ENCODE measurements at regions not wholly inside any gene's neighbourhood (a gene's known extent, or its start where the extent isn't known, plus 50 kb on each side); places are given as distances from the start of the nearest gene placed in this dataset.
A peak's percentile ranks its signal among the peaks of the same experiment; 100 is the strongest.
"Not testable (repeated sequence)": the region's sequence is repeated elsewhere in the genome, so short reads cannot be mapped to it uniquely, and the experiment has no call there.

- no peak for DNase-seq
These were observed 823.2 kb upstream of the FRG1 start for GRCh38 chr4:189117426-189117825.

- DNase-seq, result no peak
These were observed 819.3 kb upstream of the FRG1 start for GRCh38 chr4:189121336-189121735.

GRCh38 chr4:189124149-189124758 is 816.4 kb upstream of the FRG1 start:
- peak; percentile 13 for DNase-seq

- DNase-seq, result no peak
These were observed 815.9 kb upstream of the FRG1 start for GRCh38 chr4:189124791-189125190.

- no peak for DNase-seq
These were observed 814.6 kb upstream of the FRG1 start for GRCh38 chr4:189126040-189126439.

- no peak for DNase-seq
These were observed 812.3 kb upstream of the FRG1 start for GRCh38 chr4:189128341-189128740.

GRCh38 chr4:189129044-189129694 is 811.5 kb upstream of the FRG1 start:
- DNase-seq, result no peak

- no peak for DNase-seq
These were observed 809.6 kb upstream of the FRG1 start for GRCh38 chr4:189131118-189131517.

GRCh38 chr4:189136462-189136861 is 804.2 kb upstream of the FRG1 start:
- DNase-seq, result no peak

GRCh38 chr4:189143263-189143952 is 797.3 kb upstream of the FRG1 start:
- no peak for DNase-seq

GRCh38 chr4:189147005-189147929 is 793.4 kb upstream of the FRG1 start:
- DNase-seq, result no peak

GRCh38 chr4:189155083-189155482 is 785.6 kb upstream of the FRG1 start:
- DNase-seq, result not testable (repeated sequence)

- no peak for DNase-seq
These were observed 778.4 kb upstream of the FRG1 start for GRCh38 chr4:189162073-189162789.

GRCh38 chr4:189162888-189163287 is 777.8 kb upstream of the FRG1 start:
- no peak for DNase-seq

- no peak for DNase-seq
These were observed 764.7 kb upstream of the FRG1 start for GRCh38 chr4:189176002-189176401.

- no peak for DNase-seq
These were observed 763.5 kb upstream of the FRG1 start for GRCh38 chr4:189177130-189177529.

GRCh38 chr4:189178125-189178746 is 762.4 kb upstream of the FRG1 start:
- DNase-seq, result no peak

GRCh38 chr4:189185810-189186432 is 754.8 kb upstream of the FRG1 start:
- no peak for DNase-seq

- no peak for DNase-seq
These were observed 753.1 kb upstream of the FRG1 start for GRCh38 chr4:189187531-189188052.

GRCh38 chr4:189198624-189199023 is 742.0 kb upstream of the FRG1 start:
- no peak for DNase-seq

- no peak for DNase-seq
These were observed 740.3 kb upstream of the FRG1 start for GRCh38 chr4:189200353-189200752.

All from skin of body (tissue), 1 donor.